ENCODE measurements at regions not wholly inside any gene's neighbourhood (a gene's known extent, or its start where the extent isn't known, plus 50 kb on each side); places are given as distances from the start of the nearest gene placed in this dataset.
"Not testable (repeated sequence)": the region's sequence is repeated elsewhere in the genome, so short reads cannot be mapped to it uniquely, and the experiment has no call there.

GRCh38 chr1:187721216-187721615 lies 892.5 kb downstream of the PLA2G4A start:
- DNase-seq (ENCODE audit: low spot score) = no peak

GRCh38 chr1:187725216-187725615 lies 896.5 kb downstream of the PLA2G4A start:
- no peak for DNase-seq (ENCODE audit: low spot score)

- DNase-seq (ENCODE audit: low spot score) = no peak
Observed at GRCh38 chr1:187733232-187733631, 904.5 kb downstream of the PLA2G4A start.

DNA sequence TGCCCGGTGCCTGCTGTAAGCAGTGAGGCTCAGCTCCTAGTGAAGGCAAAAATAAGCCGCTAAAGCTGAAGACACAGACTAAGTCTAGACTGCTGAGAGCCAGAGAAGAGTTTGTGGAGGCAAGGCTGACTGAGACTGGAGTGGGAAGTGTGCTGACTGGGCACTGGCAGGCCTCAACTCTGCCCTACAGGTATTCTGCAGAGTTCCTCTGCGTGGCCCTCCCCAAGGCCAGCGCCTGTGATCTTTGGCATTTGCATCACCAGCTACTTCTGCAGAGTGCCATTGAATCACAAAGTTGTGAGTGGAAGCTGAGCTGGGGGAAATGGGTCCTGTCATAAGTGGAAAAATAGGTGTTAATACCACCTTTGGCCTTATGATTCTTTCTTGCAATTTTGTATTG lies 905.7 kb downstream of the PLA2G4A start:
- DNase-seq (ENCODE audit: low spot score) = no peak

GRCh38 chr1:187744665-187745064 lies 915.9 kb downstream of the PLA2G4A start:
- DNase-seq (ENCODE audit: low spot score) = no peak

- DNase-seq (ENCODE audit: low spot score) = no peak
Observed at GRCh38 chr1:187755536-187755935, 926.8 kb downstream of the PLA2G4A start.

DNA sequence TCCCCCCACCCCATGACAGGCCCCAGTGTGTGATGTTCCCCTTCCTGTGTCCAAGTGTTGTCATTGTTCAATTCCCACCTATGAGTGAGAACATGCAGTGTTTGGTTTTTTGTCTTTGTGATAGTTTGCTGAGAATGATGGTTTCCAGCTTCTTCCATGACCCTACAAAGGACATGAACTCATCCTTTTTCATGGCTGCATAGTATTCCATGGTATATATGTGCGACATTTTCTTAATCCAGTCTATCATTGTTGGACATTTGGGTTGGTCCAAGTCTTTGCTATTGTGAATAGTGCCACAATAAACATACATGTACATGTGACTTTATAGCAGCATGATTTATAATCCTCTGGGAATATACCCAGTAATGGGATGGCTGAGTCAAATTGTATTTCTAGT lies 927.9 kb downstream of the PLA2G4A start:
- not testable (repeated sequence) for DNase-seq (ENCODE audit: low spot score)

DNA sequence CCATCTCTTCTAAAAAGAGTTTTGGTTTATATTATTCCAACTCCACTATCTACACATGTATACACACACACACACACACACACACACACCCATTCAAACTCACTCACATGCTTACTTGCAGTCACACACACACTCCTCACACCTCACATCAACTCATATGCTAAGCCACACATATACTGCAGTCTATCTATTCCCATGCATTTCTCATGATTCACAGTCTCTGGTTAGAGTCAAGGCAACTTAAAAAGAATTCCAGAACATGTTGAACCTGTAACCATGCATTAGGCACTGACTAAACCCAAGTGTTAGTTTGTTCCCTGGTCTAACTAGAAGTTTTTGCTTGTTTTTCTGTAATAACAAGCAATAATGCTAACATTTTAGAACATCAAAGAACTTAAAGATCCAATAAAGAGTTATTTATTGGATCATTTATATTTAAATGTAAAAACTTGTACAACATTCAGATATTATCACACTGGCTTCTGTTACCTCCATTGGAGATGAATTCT lies 931.1 kb downstream of the PLA2G4A start:
- DNase-seq (ENCODE audit: low spot score) = no peak

DNA sequence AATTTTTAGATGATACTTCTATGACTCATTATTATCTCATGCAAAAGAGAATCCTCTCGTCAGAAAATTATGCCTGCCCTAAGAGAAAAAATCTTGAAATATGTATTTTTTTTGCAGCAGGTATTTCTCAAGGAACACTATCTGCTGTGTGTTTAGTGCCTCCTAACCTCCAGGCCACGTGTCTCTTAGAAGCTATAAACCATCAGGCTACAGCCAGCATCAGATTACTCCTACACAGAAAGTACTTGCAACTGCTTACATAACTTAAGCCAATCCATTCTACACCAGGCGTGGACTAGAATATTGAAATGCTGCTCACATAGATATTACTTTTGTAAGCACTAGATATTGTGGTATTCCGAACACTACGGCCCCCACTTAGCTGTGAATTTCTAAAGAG lies 933.4 kb downstream of the PLA2G4A start:
- DNase-seq (ENCODE audit: low spot score) = no peak

DNA sequence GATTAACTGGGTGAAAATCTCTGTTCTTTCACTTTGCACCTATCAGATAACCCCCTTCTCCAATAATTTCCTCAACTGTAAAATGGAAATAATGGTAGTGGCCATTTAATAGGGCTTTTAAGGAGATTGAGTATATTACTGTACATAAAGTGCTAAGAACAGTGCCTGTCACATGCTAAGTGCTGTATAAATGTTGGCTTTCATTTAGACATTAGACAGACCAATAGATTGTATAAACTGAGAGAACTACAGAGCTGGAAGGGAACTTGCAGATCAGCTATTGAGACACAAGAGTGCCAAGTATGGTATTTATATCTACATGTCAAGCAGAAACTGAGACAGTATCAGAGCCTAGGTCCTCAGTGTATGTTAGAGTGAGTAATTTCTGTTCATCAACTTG lies 934.7 kb downstream of the PLA2G4A start:
- no peak for DNase-seq (ENCODE audit: low spot score)

- DNase-seq (ENCODE audit: low spot score) = no peak
Observed at GRCh38 chr1:187763976-187764375, 935.2 kb downstream of the PLA2G4A start.

DNA sequence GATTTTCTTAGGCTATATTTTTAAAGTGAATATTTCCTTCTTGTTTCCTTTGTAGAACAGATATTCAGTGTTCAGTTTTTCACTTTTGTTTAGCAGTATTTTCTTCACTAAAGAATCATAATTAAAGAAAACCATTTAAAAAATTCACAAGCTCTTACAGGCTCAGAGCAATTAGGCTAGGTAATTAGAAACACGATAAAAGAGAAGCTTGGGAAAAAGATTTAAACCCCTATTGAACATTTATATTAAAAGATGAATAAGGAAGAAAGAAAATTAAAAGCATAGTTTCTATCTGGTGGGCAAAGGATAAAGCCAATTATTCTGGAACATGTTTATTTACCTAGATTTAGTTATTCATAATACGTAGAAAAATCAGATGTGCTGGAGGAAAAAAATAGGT lies 942.6 kb downstream of the PLA2G4A start:
- DNase-seq (ENCODE audit: low spot score) = no peak

GRCh38 chr1:187773168-187773567 lies 944.4 kb downstream of the PLA2G4A start:
- DNase-seq (ENCODE audit: low spot score) = no peak

GRCh38 chr1:187787736-187788135 lies 959.0 kb downstream of the PLA2G4A start:
- DNase-seq (ENCODE audit: low spot score) = no peak

GRCh38 chr1:187788718-187789117 lies 960.0 kb downstream of the PLA2G4A start:
- DNase-seq (ENCODE audit: low spot score) = no peak

DNA sequence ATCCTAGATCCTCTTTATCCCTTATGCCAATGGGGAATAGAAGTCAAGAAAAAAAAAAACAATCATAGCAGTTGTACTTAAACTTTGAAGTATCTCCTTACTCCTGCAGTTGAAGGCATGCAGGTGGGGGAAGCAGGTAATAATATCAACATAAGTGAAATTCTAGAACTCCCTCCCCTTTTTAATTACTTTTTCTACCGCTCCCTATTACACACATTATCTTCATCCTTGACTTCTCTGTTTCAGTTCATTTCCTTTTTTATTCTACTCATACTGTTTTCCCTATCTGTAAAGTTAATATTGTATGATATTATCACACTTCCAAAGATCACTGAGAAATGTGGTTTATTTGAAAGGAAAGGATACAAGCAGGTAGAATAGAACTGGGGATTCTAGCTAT lies 962.0 kb downstream of the PLA2G4A start:
- no peak for DNase-seq (ENCODE audit: low spot score)

DNA sequence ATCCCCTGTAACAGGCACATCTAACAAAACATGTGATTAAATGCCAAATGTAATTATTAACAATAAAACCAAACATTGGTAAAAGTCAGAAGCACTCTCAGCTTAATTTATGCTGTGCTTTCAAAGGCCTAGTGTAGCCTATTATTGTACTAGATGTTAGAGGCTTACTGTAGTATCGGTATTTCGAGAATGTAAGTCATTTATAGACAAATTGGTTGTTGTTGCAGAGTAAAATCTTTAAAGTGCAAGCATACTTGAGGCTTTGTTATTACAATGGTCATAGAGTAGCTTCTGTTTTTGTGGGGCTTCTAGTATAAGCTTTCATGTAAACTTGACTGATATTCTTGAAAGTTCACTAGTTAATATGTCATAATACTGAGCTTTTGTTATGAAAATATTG lies 965.8 kb downstream of the PLA2G4A start:
- DNase-seq (ENCODE audit: low spot score) = no peak

DNA sequence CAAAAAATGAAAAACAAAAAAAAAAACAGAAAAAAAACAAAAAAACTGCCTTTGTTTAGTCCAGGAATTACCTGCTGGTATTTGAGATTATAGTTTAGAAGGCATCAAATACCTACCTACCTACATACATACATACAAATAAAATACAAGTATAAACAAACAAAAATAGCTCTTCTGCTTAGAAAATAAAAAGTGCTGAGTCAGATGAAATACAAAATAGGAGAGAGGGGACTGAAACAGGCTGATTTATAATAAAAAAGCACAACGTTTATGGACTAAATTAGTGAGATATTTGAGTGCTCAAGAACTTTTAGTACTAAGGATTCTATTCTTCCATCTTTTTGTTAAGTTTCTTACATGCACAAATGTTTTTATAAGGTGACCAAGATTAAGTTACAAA lies 980.8 kb downstream of the PLA2G4A start:
- DNase-seq (ENCODE audit: low spot score) = no peak

- DNase-seq (ENCODE audit: low spot score) = no peak
Observed at GRCh38 chr1:187816646-187817045, 987.9 kb downstream of the PLA2G4A start.

DNA sequence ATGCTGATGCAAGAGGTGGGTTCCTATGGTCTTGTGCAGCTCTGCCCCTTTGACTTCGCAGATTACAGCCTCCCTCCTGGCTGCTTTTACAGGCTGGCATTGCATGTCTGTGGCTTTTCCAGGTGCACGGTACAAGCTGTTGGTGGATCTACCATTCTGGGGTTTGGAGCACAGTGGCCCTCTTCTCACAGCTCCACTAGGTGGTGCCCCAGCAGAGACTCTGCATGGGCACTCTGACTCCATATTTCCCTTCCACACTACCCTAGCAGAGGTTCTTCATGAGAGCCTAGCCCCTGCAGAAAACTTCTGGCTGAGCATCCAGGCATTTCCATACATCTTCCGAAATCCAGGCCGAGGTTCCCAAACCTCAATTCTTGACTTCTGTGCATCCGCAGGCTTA lies 989.0 kb downstream of the PLA2G4A start:
- DNase-seq (ENCODE audit: low spot score) = no peak

- no peak for DNase-seq (ENCODE audit: low spot score)
Observed at GRCh38 chr1:187819086-187819485, 990.3 kb downstream of the PLA2G4A start.

DNA sequence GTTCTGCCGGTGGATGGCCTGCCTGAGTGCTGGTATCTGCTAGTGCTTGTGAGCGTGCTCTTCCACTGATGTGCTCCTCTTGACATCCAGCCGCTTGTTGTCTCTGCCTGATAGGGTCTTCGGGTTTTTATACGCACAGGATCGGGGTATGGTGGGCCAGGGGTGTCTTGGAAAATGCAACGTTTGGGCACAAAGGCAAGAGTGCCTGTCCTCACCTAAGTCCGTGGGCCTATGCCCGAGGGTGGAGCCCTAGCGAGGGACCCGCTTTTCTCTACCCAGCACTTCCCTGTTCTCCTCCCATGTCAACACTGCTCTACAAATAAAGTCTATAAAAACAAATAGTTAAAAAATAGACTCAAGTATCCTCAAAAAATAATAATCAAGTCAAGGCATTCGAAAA lies 1007.8 kb downstream of the PLA2G4A start:
- no peak for DNase-seq (ENCODE audit: low spot score)

GRCh38 chr1:187837787-187838186 lies 1009.0 kb downstream of the PLA2G4A start:
- DNase-seq (ENCODE audit: low spot score) = no peak

DNA sequence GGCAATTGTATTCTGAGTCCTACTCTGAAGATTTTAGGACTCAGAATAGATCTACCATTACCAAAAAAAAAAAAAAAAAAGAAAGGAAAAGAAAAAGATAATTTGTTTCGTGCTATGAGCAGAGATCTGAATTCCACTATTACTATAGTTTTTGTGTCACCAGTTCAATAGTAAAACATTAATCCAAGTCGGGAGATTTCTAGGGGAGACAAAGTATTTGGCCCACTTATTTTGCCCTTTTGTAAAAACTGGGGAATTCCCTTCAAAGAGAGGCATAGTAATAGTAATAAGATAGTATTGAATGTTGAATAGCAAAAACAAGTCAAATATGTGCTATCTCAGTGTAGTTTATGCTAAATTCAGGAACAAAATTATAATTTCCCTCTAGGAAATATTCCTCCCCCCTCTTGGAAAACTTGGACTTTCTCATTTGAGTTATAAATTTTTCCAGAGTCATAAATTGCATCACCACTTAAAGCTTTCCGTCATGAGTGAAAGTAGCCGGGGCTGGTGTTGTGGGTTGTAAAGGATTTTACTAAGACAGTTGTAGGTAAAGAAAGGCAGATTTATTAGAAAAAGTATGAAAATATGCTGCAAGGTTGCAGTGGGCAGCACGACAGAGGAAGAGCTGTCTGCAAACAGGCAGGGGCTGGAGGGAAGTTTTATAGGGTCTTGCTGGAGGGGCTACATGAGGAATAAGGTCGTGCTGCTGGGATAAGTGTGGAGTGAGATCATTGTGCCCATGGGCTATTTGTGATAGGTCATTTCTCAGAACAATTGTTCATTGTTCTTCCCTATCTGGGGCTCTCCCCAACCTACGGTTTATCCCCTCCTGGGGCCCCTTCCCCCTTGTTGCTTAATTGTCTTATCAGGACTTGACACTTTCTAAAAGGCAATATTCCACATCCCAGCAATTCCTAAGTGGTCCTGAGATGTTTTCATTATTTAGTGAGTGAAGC lies 1009.9 kb downstream of the PLA2G4A start:
- DNase-seq (ENCODE audit: low spot score) = no peak

All from D341Med (cell line).